Pancreas (tissue), 10 donors: ENCODE measurements at regions not wholly inside any gene's neighbourhood (a gene's known extent, or its start where the extent isn't known, plus 50 kb on each side); places are given as distances from the start of the nearest gene placed in this dataset.

ENCODE experiments used
- ATAC-seq, 4 donors: fragments of 200-7000 bp; cut with Tn5 transposase; one replicate each; pipeline versions ENCODE4 v1.8.0 to v1.9.1; 2020; ENCODE audit warnings: mild to moderate bottlenecking in 4 of 4, moderate library complexity in 4 of 4
- DNase-seq, 6 donors: peaks; one replicate each; pipeline ENCODE4 v3.0.0-alpha.2; 2020
- FAIRE-seq: peaks from 2 replicates; lab custom pipeline; 2012; peaks lifted over from hg19 to GRCh38; lab: Jason Lieb, UNC
- H3K27ac ChIP-seq, 4 donors: fragments of 200-600 bp; sonication (generic); 1 replicate in 3 of 4; 2 replicates in 1 of 4; pipeline versions ENCODE4 v1.5.0 to v1.8.0; 2020
- H3K27me3 ChIP-seq, 4 donors: fragments of 200-600 bp; one replicate each; pipeline ENCODE4 v1.8.0; 2021
- H3K36me3 ChIP-seq, 3 donors: fragments of 200-600 bp; sonication (generic) in 1 of 3; one replicate each; pipeline versions ENCODE4 v1.5.0 to v1.8.0; 2020 to 2021
- H3K4me1 ChIP-seq, 3 donors: fragments of 200-600 bp; one replicate each; pipeline ENCODE4 v1.8.0; 2021
- H3K4me3 ChIP-seq, 4 donors: fragments of 200-600 bp; sonication (generic) in 2 of 4; one replicate each; pipeline versions ENCODE4 v1.5.0 to v1.8.0; 2020 to 2021
- H3K9me3 ChIP-seq, 4 donors: fragments of 200-600 bp; one replicate each; pipeline ENCODE4 v1.8.0; 2021
- CTCF ChIP-seq, 4 donors: fragments of 200-600 bp; sonication (generic) in 3 of 4; IDR thresholded peaks; one replicate each; pipeline versions ENCODE4 v1.5.0 to v1.8.0; 2021; ENCODE audit warnings: antibody characterized with exemption in 4 of 4
- WGBS, 2 donors: extraction: QIAGEN DNeasy Blood & Tissue Kit; methylation state at CpG; one replicate each; pipeline ENCODE4 v1.1.7; 2013; 5-methylcytosine and 5-hydroxymethylcytosine counted together
- intact Hi-C, 3 donors: fragments of 100-400 bp; cut with DNase I; formaldehyde crosslinking; loops; one replicate each; pipeline versions ENCODE4 v1.11.1 to v1.14.2; 2022
- donor health status: healthy with polysubstance abuse.
- donor health status: DM: no; HTN: no; CAD: no; lungs with moderate emphysema.
- donor health status: DM: no; HTN: no; CAD: no.
- donor health status: control.
- donor health status: control.
- donor health status: Bipolar disorder and iron deficiency.
- donor health status: DM: yes; HTN: yes; CAD: no.
- donor health status: DM: no; HTN: no; CAD: no.
- donor health status: DM: no; HTN: no; CAD: no.
- donor health status: DM: yes; HTN: yes; CAD: no.

- H3K27ac ChIP-seq: no peak overlapping the region
Observed at GRCh38 chr11:110897035-110897434, 184.8 kb upstream of the ARHGAP20 start.

GRCh38 chr11:110896358-110896757 lies 184.1 kb upstream of the ARHGAP20 start:
- TF ChIP-seq CTCF (IDR thresholded peaks at IDR 0.05): no peak
- DNase-seq (no peak), FAIRE-seq (no peak), ATAC-seq (no peak)
- no peak overlapping the region for H3K4me3 ChIP-seq
- no peak overlapping the region for H3K27ac ChIP-seq
- intact Hi-C loops: no loop called here
- H3K27me3 ChIP-seq: no peaks in the 10 kb centered on the region
- H3K36me3 ChIP-seq: no peaks in the 10 kb centered on the region
- H3K4me1 ChIP-seq: no peaks in the 10 kb centered on the region
- H3K9me3 ChIP-seq: no peaks in the 10 kb centered on the region
- WGBS, 2 donors: 47 to 52% methylated on average over 1 of the region's 1 CpG

More at GRCh38 chr11:110897035-110897434, 184.8 kb upstream of the ARHGAP20 start:
- WGBS, 2 donors: 71 to 82% methylated on average over 3 of the region's 3 CpGs
- intact Hi-C loops: no loop called here
- H3K36me3 ChIP-seq: no peaks in the 10 kb centered on the region
- TF ChIP-seq CTCF (IDR thresholded peaks at IDR 0.05): no peak
- no peaks in the 10 kb centered on the region for H3K9me3 ChIP-seq
- no peak overlapping the region for H3K4me3 ChIP-seq
- ATAC-seq: no peak
- FAIRE-seq: no peak
- no peak for DNase-seq
- no peaks in the 10 kb centered on the region for H3K4me1 ChIP-seq
- no peaks in the 10 kb centered on the region for H3K27me3 ChIP-seq

GRCh38 chr11:110894224-110894623 lies 182.0 kb upstream of the ARHGAP20 start:
- ATAC-seq (no peak), FAIRE-seq (no peak), DNase-seq (no peak)
- Histone ChIP-seq H3K36me3 (no peaks in the 10 kb centered on the region), H3K9me3 (no peaks in the 10 kb centered on the region), H3K27ac (no peak overlapping the region), H3K27me3 (no peaks in the 10 kb centered on the region), H3K4me1 (no peaks in the 10 kb centered on the region), H3K4me3 (no peak overlapping the region)
- 69 to 74% methylated on average over 4 of the region's 4 CpGs for WGBS, 2 donors
- TF ChIP-seq CTCF (IDR thresholded peaks at IDR 0.05): no peak
- intact Hi-C loops: no loop called here

GRCh38 chr11:110892741-110893285 lies 180.6 kb upstream of the ARHGAP20 start:
- intact Hi-C loops: no loop called here
- 44 to 49% methylated on average over 4 of the region's 4 CpGs for WGBS, 2 donors
- H3K4me3 ChIP-seq: no peak overlapping the region
- no peaks in the 10 kb centered on the region for H3K27me3 ChIP-seq
- no peak for FAIRE-seq
- H3K4me1 ChIP-seq: no peaks in the 10 kb centered on the region
- no peak for ATAC-seq
- no peaks in the 10 kb centered on the region for H3K36me3 ChIP-seq
- no peak for DNase-seq
- H3K27ac ChIP-seq: no peak overlapping the region
- no peak for TF ChIP-seq CTCF (IDR thresholded peaks at IDR 0.05)
- no peaks in the 10 kb centered on the region for H3K9me3 ChIP-seq

GRCh38 chr11:110891411-110891810 lies 179.2 kb upstream of the ARHGAP20 start:
- no peak for FAIRE-seq
- Histone ChIP-seq H3K36me3 (no peaks in the 10 kb centered on the region), H3K27me3 (no peaks in the 10 kb centered on the region), H3K4me1 (no peaks in the 10 kb centered on the region), H3K4me3 (no peak overlapping the region), H3K9me3 (no peaks in the 10 kb centered on the region), H3K27ac (no peak overlapping the region)
- no peak for DNase-seq
- no peak for TF ChIP-seq CTCF (IDR thresholded peaks at IDR 0.05)
- intact Hi-C loops: no loop called here
- ATAC-seq: no peak
- 81% methylated on average over 1 of the region's 1 CpG for WGBS, 2 donors
